HEK293T (cell line): ENCODE measurements at regions not wholly inside any gene's neighbourhood (a gene's known extent, or its start where the extent isn't known, plus 50 kb on each side); places are given as distances from the start of the nearest gene placed in this dataset.

Source experiments
- SUZ12 ChIP-seq: fragments of 450-650 bp; IDR thresholded peaks from 2 replicates; pipeline ENCODE4 v1.6.1; 2016; ENCODE audit warnings: mild to moderate bottlenecking
- TARDBP ChIP-seq: fragments of 450-650 bp; IDR thresholded peaks from 2 replicates; pipeline ENCODE4 v1.6.1; 2016
- ZNF384 ChIP-seq: fragments of 450-650 bp; IDR thresholded peaks from 2 replicates; pipeline ENCODE4 v1.6.1; 2016

DNA sequence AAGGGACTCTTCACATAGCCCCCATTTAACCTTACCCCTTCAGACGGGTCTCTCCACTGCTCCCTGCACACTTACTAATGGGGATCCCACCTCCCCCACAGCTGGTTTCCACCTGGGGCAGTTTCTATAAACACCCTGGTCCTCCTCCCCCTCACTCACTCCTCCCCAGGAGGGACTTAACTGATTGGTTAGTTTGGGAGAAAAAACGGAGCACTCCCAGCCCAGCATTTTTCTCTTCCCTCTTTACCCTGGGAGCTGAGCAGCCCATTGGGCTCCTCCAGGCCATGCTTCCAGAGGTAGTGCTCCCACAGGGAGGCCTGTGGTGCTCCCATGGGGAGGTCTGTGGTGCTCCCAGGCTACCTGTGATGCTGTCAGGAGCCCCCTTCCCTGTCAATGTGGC lies 93.7 kb downstream of the MIS18A start:
- no peak for TF ChIP-seq SUZ12
- TF ChIP-seq TARDBP: no peak
- no peak for TF ChIP-seq ZNF384
